Lower leg skin (tissue), 3 donors: ENCODE measurements at regions not wholly inside any gene's neighbourhood (a gene's known extent, or its start where the extent isn't known, plus 50 kb on each side); places are given as distances from the start of the nearest gene placed in this dataset.

Experiments used
- POLR2A ChIP-seq, 2 donors: fragments of 450-650 bp; IDR thresholded peaks; one replicate each; pipeline ENCODE4 v1.6.1; 2016 to 2017; ENCODE audit warnings: antibody characterized with exemption in 2 of 2, mild to moderate bottlenecking in 1 of 2, moderate library complexity in 1 of 2
- TF ChIP-seq, protein P1 (sequence below), 3 donors: fragments of 450-650 bp; IDR thresholded peaks; one replicate each; pipeline ENCODE4 v1.5.1; 2016; ENCODE audit warnings: antibody characterized with exemption in 3 of 3, mild to moderate bottlenecking in 3 of 3, moderate library complexity in 2 of 3

- TF ChIP-seq POLR2A (IDR thresholded peaks at IDR 0.05): no peak
- TF ChIP-seq, protein P1, sequence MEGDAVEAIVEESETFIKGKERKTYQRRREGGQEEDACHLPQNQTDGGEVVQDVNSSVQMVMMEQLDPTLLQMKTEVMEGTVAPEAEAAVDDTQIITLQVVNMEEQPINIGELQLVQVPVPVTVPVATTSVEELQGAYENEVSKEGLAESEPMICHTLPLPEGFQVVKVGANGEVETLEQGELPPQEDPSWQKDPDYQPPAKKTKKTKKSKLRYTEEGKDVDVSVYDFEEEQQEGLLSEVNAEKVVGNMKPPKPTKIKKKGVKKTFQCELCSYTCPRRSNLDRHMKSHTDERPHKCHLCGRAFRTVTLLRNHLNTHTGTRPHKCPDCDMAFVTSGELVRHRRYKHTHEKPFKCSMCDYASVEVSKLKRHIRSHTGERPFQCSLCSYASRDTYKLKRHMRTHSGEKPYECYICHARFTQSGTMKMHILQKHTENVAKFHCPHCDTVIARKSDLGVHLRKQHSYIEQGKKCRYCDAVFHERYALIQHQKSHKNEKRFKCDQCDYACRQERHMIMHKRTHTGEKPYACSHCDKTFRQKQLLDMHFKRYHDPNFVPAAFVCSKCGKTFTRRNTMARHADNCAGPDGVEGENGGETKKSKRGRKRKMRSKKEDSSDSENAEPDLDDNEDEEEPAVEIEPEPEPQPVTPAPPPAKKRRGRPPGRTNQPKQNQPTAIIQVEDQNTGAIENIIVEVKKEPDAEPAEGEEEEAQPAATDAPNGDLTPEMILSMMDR (IDR thresholded peaks at IDR 0.05): no peak
These were observed 1307.7 kb upstream of the LRRTM3 start for GRCh38 chr10:65618126-65618525.
